SK-N-SH (cell line): ENCODE measurements at regions not wholly inside any gene's neighbourhood (a gene's known extent, or its start where the extent isn't known, plus 50 kb on each side); places are given as distances from the start of the nearest gene placed in this dataset.

Source experiments
- CTCF ChIA-PET: fragments of 300-600, 350-600 bp; formaldehyde crosslinking; extraction: SDS; loops from one replicate; lab custom pipeline; 2021; lab: Yijun Ruan, JAX
- POLR2A ChIA-PET: fragments of 350-600 bp; sonication (Branson Sonifier 250); formaldehyde crosslinking; extraction: SDS; loops from one replicate; lab custom pipeline; 2020; ENCODE audit warnings: antibody characterized with exemption, inconsistent platforms; lab: Yijun Ruan, JAX
- DNase-seq: peaks from one replicate; pipeline ENCODE4 v3.0.0; 2012
- H2AFZ ChIP-seq: fragments of 200-600 bp; sonication (generic); 2 replicates; pipeline ENCODE4 v1.8.1; 2016; ENCODE audit warnings: antibody characterized with exemption, mild to moderate bottlenecking, low read depth
- H3F3A ChIP-seq: fragments of 200-600 bp; sonication (generic); replicated peaks from 2 replicates; pipeline ENCODE3; 2016; ENCODE audit warnings: antibody characterized with exemption, mild to moderate bottlenecking; ENCODE audit not compliant: insufficient read depth
- H3K27ac ChIP-seq, 2 experiments: fragments of 200-500 bp in 1 of 2; fragments of 200-600 bp in 1 of 2; sonication (Bioruptor generic) in 1 of 2; sonication (generic), shearing (Covaris generic) in 1 of 2; 2 replicates each; pipeline versions ENCODE4 v1.5.1 to v1.6.1; 2014 to 2016; ENCODE audit warnings: low read depth in 2 of 2, inconsistent platforms in 1 of 2, low read length in 1 of 2, mild to moderate bottlenecking in 1 of 2, mixed read lengths in 1 of 2
- H3K27me3 ChIP-seq: fragments of 200-600 bp; sonication (generic), shearing (Covaris generic); 2 replicates; pipeline ENCODE4 v1.6.1; 2016; ENCODE audit warnings: mixed run types; ENCODE audit not compliant: insufficient read depth
- H3K36me3 ChIP-seq, 2 experiments: fragments of 200-500 bp in 1 of 2; fragments of 200-600 bp in 1 of 2; sonication (Bioruptor generic) in 1 of 2; sonication (generic) in 1 of 2; replicated peaks in 1 of 2; 2 replicates each; pipeline versions ENCODE3 to v1.5.1; 2014 to 2016; ENCODE audit warnings: low read length in 1 of 2, mild to moderate bottlenecking in 1 of 2; ENCODE audit not compliant: insufficient read depth in 2 of 2, control insufficient read depth in 1 of 2
- H3K4me1 ChIP-seq, 2 experiments: fragments of 200-500 bp in 1 of 2; fragments of 200-600 bp in 1 of 2; sonication (Bioruptor generic) in 1 of 2; sonication (generic), shearing (Covaris generic) in 1 of 2; 2 replicates each; pipeline versions ENCODE4 v1.5.1 to v1.6.1; 2014 to 2016; ENCODE audit warnings: low read depth in 1 of 2, low read length in 1 of 2, mixed run types in 1 of 2; ENCODE audit not compliant: insufficient read depth in 2 of 2, control insufficient read depth in 1 of 2
- H3K4me2 ChIP-seq: fragments of 200-600 bp; sonication (generic), shearing (Covaris generic); 2 replicates; pipeline ENCODE4 v1.6.1; 2017; ENCODE audit warnings: mixed run types
- H3K4me3 ChIP-seq, 2 experiments: fragments of 200-500 bp in 1 of 2; fragments of 200-600 bp in 1 of 2; sonication (Bioruptor generic) in 1 of 2; sonication (generic), shearing (Covaris generic) in 1 of 2; 2 replicates each; pipeline versions ENCODE4 v1.5.1 to v1.8.1; 2014 to 2016; ENCODE audit warnings: low read depth in 2 of 2, inconsistent platforms in 1 of 2, low read length in 1 of 2, mild to moderate bottlenecking in 1 of 2, mixed read lengths in 1 of 2, moderate library complexity in 1 of 2
- H3K79me2 ChIP-seq: fragments of 200-600 bp; sonication (generic); 2 replicates; pipeline ENCODE4 v1.8.1; 2017; ENCODE audit warnings: mild to moderate bottlenecking; ENCODE audit not compliant: insufficient read depth
- H3K9ac ChIP-seq: fragments of 200-600 bp; sonication (generic); 2 replicates; pipeline ENCODE4 v1.6.1; 2017; ENCODE audit warnings: mixed run types
- H3K9me2 ChIP-seq: fragments of 200-600 bp; sonication (generic); 2 replicates; pipeline ENCODE4 v1.6.1; 2017; ENCODE audit warnings: mixed run types
- H3K9me3 ChIP-seq: fragments of 200-600 bp; sonication (generic); 2 replicates; pipeline ENCODE4 v1.6.1; 2017; ENCODE audit warnings: mixed run types, mild to moderate bottlenecking, moderate library complexity
- H4K20me1 ChIP-seq: fragments of 200-600 bp; sonication (generic); 2 replicates; pipeline ENCODE4 v1.6.1; 2017; ENCODE audit warnings: mild to moderate bottlenecking, mixed run types; ENCODE audit not compliant: insufficient read depth
- FOXM1 ChIP-seq: IDR thresholded peaks from 2 replicates; pipeline ENCODE4 v1.4.0; 2012; ENCODE audit warnings: low read depth, mild to moderate bottlenecking
- GABPA ChIP-seq: IDR thresholded peaks from 2 replicates; pipeline ENCODE4 v1.4.0; 2012; ENCODE audit warnings: low read depth, mild to moderate bottlenecking
- GATA2 ChIP-seq: sonication (generic); formaldehyde crosslinking; IDR thresholded peaks from 2 replicates; pipeline ENCODE4 v1.5.0; 2020; ENCODE audit warnings: mild to moderate bottlenecking, missing genetic modification reagents
- JUND ChIP-seq: IDR thresholded peaks from 2 replicates; pipeline ENCODE4 v1.4.0; 2012
- MAX ChIP-seq: IDR thresholded peaks from 2 replicates; pipeline ENCODE4 v1.4.0; 2012; ENCODE audit warnings: low read depth
- NRF1 ChIP-seq: IDR thresholded peaks from 2 replicates; pipeline ENCODE4 v1.6.1; 2012; ENCODE audit warnings: low read depth, mild to moderate bottlenecking, low read length
- RCOR1 ChIP-seq: fragments of 150-350 bp; IDR thresholded peaks from 2 replicates; pipeline ENCODE4 v1.6.1; 2017; ENCODE audit warnings: antibody characterized with exemption, low read length
- SMC3 ChIP-seq: IDR thresholded peaks from 2 replicates; pipeline ENCODE4 v1.6.1; 2012; ENCODE audit warnings: low read depth, low read length, improper control_type of control experiment
- TCF12 ChIP-seq: IDR thresholded peaks from 2 replicates; pipeline ENCODE4 v1.4.0; 2012
- USF2 ChIP-seq: fragments of 150-350 bp; IDR thresholded peaks from 2 replicates; pipeline ENCODE4 v1.6.1; 2017; ENCODE audit warnings: antibody characterized with exemption, low read length, low read depth, borderline replicate concordance
- WGBS: methylation state at CpG from one replicate; pipeline ENCODE4 v1.1.6; 2017; ENCODE audit warnings: low lambda C conversion rate; 5-methylcytosine and 5-hydroxymethylcytosine counted together
- TF ChIP-seq, protein P1 (sequence below): IDR thresholded peaks from 2 replicates; pipeline ENCODE4; 2012

DNA sequence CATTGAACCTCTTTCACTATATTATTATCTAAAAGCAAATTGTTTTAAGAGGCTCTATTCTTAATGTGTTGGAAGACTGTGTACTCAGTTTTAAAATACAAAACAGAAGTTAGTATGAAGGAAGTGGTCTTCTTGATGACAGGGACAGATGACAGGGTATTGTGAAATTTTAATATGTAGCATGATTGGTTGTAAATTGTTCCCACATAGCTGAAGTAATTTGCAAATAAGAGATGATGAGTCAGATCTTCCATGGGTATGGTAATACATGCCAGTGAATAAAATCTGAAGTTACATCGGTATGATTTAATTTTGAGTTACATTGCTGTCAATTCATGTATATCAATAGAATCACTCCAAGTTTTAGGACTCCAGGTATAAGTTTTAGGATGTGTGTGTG is 454.8 kb downstream of the AEBP2 start:
- no peaks in the 10 kb centered on the region for H3K79me2 ChIP-seq
- H3K36me3 ChIP-seq: no peaks in the 10 kb centered on the region
- no peak overlapping the region for H3K4me3 ChIP-seq
- peaks cover 6% of the 10 kb centered on the region for H3F3A ChIP-seq
- H3K9me2 ChIP-seq: no peaks in the 10 kb centered on the region
- no peaks in the 10 kb centered on the region for H3K27me3 ChIP-seq
- POLR2A ChIA-PET: no interaction called here
- H3K27ac ChIP-seq: no peak overlapping the region
- CTCF ChIA-PET: interaction anchor here (0.9 to 1.9 kb wide), 5 partner anchors 12 to 251 kb away, joined by 3 to 7 read pairs (median 3); no protein-coding TSS in a partner anchor
- no peak overlapping the region for H3K4me2 ChIP-seq
- H4K20me1 ChIP-seq: no peaks in the 10 kb centered on the region
- H3K4me1 ChIP-seq: peaks cover 2 to 3% of the 10 kb centered on the region in 2 experiments; a peak in 1 of 4 replicates
- H3K9ac ChIP-seq: no peak overlapping the region
- WGBS: 0% methylated on average over 1 of the region's 1 CpG
- DNase-seq: no peak
- no peak overlapping the region; the same call in 1 of the 2 replicates for H2AFZ ChIP-seq
- no peaks in the 10 kb centered on the region for H3K9me3 ChIP-seq
- TF ChIP-seq GATA2 (CRISPR knock-in tag) (no peak), FOXM1 (no peak), TCF12 (0 out of 2 replicates have a peak, but pooled peaks have one; percentile 7), MAX (no peak), USF2 (no peak), SMC3 (no peak), JUND (0 out of 2 replicates have a peak, but pooled peaks have one; percentile 9)
- TF ChIP-seq, protein P1, sequence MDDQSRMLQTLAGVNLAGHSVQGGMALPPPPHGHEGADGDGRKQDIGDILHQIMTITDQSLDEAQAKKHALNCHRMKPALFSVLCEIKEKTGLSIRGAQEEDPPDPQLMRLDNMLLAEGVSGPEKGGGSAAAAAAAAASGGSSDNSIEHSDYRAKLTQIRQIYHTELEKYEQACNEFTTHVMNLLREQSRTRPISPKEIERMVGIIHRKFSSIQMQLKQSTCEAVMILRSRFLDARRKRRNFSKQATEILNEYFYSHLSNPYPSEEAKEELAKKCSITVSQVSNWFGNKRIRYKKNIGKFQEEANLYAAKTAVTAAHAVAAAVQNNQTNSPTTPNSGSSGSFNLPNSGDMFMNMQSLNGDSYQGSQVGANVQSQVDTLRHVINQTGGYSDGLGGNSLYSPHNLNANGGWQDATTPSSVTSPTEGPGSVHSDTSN: peak; percentile 46; the same call in 1 of the 2 replicates

DNA sequence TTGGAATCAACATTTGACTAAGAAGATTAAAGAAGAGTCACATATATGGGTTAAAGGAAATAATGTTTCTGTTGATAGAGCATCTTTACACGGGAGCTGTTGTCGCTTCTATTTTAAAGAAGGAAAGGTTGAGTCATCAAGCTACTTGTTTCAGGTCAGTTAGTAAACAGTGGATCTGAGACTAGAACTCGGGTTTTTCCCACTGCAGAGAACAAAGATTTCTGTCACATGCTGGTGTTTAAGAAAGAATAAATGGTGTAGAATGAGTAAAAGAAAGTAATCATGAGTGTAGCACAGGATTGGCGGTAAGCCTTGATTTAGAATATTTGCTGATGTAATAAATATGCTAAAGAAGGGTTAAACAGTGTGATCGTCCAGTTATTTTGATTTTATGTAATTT is 455.5 kb downstream of the AEBP2 start:
- Histone ChIP-seq H3K27me3 (no peaks in the 10 kb centered on the region), H3K27ac (no peak overlapping the region), H3K4me2 (no peak overlapping the region), H3K9ac (no peak overlapping the region), H3K36me3 (no peaks in the 10 kb centered on the region), H3F3A (peaks cover 6% of the 10 kb centered on the region), H2AFZ (no peak overlapping the region), H3K4me1 (peaks cover 0 to 3% of the 10 kb centered on the region in 2 experiments; a peak in 1 of 4 replicates), H3K9me2 (no peaks in the 10 kb centered on the region), H4K20me1 (no peaks in the 10 kb centered on the region), H3K79me2 (no peaks in the 10 kb centered on the region), H3K9me3 (no peaks in the 10 kb centered on the region), H3K4me3 (no peak overlapping the region)
- ChIA-PET CTCF (interaction anchor here (1.0 kb wide), 1 partner anchor 22 kb away, joined by 3 read pairs; no protein-coding TSS in a partner anchor), POLR2A (no interaction called here)
- TF ChIP-seq RCOR1 (no peak), JUND (no peak), NRF1 (no peak), MAX (no peak), GABPA (no peak)
- no peak for DNase-seq
- WGBS: 70% methylated on average over 5 of the region's 5 CpGs
